ENCODE measurements at regions not wholly inside any gene's neighbourhood (a gene's known extent, or its start where the extent isn't known, plus 50 kb on each side); places are given as distances from the start of the nearest gene placed in this dataset.

DNA sequence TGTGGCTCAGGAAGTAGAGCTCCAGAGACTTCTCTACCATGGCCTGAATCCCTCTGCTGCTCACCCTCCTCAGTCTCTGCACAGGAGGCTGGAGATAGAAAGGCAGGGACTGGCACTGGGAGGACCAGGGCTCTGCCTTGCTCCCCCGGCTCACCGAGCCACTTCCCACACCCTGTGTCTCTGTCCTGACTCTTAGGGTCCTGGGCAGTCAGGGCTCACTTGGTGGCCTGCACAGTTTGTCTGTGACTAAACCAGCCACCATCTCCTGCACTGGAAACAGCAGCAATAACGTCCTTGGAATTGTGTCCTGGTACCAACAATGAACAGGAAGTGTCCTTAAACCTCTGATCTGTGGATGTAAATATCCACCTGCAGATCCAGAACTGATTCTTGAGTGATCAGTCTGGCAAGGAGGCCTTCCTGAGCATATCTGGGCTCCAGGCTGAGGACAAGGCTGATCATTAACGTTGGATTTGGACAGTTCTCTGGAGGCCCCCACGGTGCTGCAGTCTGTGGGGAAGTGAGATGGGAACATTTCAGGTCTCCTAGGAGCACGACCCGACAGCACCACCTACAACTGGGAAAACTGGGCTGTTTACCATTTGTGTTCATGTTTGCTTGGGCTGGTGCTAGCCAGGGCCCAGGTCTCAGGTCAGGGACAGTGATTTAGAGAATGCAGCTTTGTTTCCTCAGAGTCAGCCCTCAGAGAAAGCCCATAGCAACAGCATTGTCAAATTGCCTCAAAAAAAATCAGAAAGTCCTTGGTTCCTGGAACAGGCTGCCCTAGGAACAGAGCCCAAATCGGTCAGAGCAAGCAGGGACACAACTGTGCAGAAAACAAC, 82.5 kb downstream of the ZNF280B start:
- DNase-seq (no peak), FAIRE-seq (no peak)
- H3K36me3 ChIP-seq (ENCODE audit: control insufficient read depth in 3 of 3, insufficient read depth in 2 of 3, low read depth in 1 of 3, low read length in 3 of 3) = no peaks in the 10 kb centered on the region
- H3K27ac ChIP-seq (ENCODE audit: low read depth in 1 of 3, low read length in 2 of 3) = no peak overlapping the region
- no peak overlapping the region for H3K4me3 ChIP-seq (ENCODE audit: low read depth in 1 of 3, low read length in 3 of 3)
- no peaks in the 10 kb centered on the region for H3K4me1 ChIP-seq (ENCODE audit: control insufficient read depth in 3 of 3, insufficient read depth in 2 of 3, low read depth in 1 of 3, low read length in 2 of 3)
- H3K9me3 ChIP-seq (ENCODE audit: control insufficient read depth in 2 of 2, insufficient read depth in 1 of 2, low read depth in 1 of 2, low read length in 1 of 2) = no peaks in the 10 kb centered on the region
- 49 to 64% (median 51%) methylated on average over 8 of the region's 8 CpGs for WGBS, 3 donors
- H3K27me3 ChIP-seq (ENCODE audit: control insufficient read depth in 3 of 3, insufficient read depth in 3 of 3, low read length in 3 of 3) = peaks cover 0 to 15% (median 0%) of the 10 kb centered on the region in 3 donors

DNA sequence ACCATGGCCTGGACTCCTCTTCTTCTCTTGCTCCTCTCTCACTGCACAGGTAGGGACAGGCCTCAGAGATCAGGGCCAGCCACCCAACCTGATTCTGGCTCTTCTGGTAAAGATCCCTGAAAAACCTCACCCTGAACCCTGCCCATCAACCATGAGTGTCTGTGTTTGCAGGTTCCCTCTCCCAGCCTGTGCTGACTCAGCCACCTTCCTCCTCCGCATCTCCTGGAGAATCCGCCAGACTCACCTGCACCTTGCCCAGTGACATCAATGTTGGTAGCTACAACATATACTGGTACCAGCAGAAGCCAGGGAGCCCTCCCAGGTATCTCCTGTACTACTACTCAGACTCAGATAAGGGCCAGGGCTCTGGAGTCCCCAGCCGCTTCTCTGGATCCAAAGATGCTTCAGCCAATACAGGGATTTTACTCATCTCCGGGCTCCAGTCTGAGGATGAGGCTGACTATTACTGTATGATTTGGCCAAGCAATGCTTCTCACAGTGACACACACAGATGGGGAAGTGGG, 80.9 kb downstream of the ZNF280B start:
- H3K27ac ChIP-seq (ENCODE audit: low read depth in 1 of 3, low read length in 2 of 3) = no peak overlapping the region
- H3K4me1 ChIP-seq (ENCODE audit: control insufficient read depth in 3 of 3, insufficient read depth in 2 of 3, low read depth in 1 of 3, low read length in 2 of 3) = no peaks in the 10 kb centered on the region
- no peak for DNase-seq
- FAIRE-seq = no peak
- no peak overlapping the region for H3K4me3 ChIP-seq (ENCODE audit: low read depth in 1 of 3, low read length in 3 of 3)
- WGBS, 3 donors = 57 to 86% (median 60%) methylated on average over 4 of the region's 4 CpGs
- H3K9me3 ChIP-seq (ENCODE audit: control insufficient read depth in 2 of 2, insufficient read depth in 1 of 2, low read depth in 1 of 2, low read length in 1 of 2) = no peaks in the 10 kb centered on the region
- peaks cover 0 to 11% (median 0%) of the 10 kb centered on the region in 3 donors for H3K27me3 ChIP-seq (ENCODE audit: control insufficient read depth in 3 of 3, insufficient read depth in 3 of 3, low read length in 3 of 3)
- no peaks in the 10 kb centered on the region for H3K36me3 ChIP-seq (ENCODE audit: control insufficient read depth in 3 of 3, insufficient read depth in 2 of 3, low read depth in 1 of 3, low read length in 3 of 3)

DNA sequence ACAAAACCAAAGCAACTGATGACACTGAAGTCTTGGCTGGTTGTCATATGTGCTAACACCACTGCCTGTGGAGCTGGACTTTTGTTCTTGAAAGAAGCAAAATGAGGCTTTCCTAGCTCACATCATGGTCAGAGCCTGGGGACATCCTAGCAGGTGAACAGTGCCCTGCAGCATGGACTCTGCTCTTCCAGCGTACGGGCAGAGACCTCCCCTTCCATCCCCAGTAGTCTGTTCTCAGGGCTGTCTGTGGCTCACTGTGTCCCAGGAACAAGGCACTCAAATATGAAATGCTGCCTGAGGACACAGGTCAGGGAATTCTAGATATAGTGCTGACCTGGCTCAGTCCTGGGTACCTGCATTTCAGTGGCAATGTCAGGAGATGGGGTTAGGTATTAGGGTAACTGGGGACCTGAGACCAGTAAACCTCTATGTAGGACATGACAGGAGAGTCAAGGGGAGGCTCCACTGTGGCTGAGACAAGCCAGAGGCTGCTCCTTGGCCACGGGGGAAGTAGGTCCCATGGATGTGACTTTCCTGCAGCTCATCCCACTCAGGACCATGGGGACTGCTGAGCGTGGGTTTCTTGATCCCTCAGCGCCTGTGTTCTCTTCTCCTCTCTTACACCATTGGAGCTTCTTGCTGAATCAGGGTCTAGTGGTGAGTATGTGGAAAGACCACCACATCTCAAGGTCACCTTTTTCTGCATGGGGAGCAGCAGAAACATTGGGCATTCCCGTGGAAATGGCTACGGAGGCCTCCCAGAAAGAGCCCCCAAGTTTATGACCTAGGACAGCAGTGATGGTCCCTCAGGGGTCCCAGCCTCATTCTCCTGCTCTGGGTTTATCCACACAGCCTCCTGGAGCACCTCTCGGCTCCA, 80.1 kb downstream of the ZNF280B start:
- no peaks in the 10 kb centered on the region for H3K4me1 ChIP-seq (ENCODE audit: control insufficient read depth in 3 of 3, insufficient read depth in 2 of 3, low read depth in 1 of 3, low read length in 2 of 3)
- FAIRE-seq (no peak), DNase-seq (no peak)
- H3K4me3 ChIP-seq (ENCODE audit: low read depth in 1 of 3, low read length in 3 of 3) = no peak overlapping the region
- H3K27me3 ChIP-seq (ENCODE audit: control insufficient read depth in 3 of 3, insufficient read depth in 3 of 3, low read length in 3 of 3) = peaks cover 0 to 11% (median 0%) of the 10 kb centered on the region in 3 donors
- H3K27ac ChIP-seq (ENCODE audit: low read depth in 1 of 3, low read length in 2 of 3) = no peak overlapping the region
- no peaks in the 10 kb centered on the region for H3K36me3 ChIP-seq (ENCODE audit: control insufficient read depth in 3 of 3, insufficient read depth in 2 of 3, low read depth in 1 of 3, low read length in 3 of 3)
- no peaks in the 10 kb centered on the region for H3K9me3 ChIP-seq (ENCODE audit: control insufficient read depth in 2 of 2, insufficient read depth in 1 of 2, low read depth in 1 of 2, low read length in 1 of 2)
- WGBS, 3 donors = 74 to 76% (median 76%) methylated on average over 8 of the region's 8 CpGs

DNA sequence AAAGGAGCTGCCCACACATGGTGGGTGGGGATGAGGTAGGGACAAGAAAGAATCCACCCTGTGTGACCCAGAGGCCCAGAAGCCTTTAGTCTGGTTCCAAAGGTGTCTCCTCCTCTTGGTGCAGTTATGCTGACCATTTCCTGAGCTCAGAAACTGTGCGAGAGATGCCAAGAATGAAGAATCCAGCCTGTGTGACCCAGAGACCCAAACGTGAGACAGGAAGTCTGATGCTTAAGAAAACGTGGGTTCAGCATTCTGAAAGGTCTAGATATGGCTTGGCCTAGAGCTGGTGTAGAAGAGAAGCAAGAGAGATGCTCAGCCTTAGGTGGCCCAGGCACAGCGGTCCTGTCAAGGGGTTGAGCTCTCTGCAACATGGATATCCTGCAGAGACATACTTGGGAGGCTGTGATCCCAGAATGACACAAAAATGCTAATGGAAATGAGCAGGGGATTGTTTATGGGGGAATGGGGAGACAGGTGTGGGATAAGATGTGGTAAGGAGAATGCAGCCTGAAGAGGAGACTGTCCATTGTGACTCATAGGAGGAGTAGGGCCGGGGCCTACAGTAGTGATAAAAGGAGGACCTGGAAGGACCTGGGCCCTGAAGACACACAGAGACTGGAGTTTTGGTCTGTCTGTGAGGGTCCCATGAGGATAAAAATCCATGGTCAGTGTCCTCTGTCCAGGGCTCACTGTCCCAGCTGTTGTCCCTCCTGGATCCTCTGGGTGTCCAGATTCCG, 79.0 kb downstream of the ZNF280B start:
- H3K36me3 ChIP-seq (ENCODE audit: control insufficient read depth in 3 of 3, insufficient read depth in 2 of 3, low read depth in 1 of 3, low read length in 3 of 3) = no peaks in the 10 kb centered on the region
- 56 to 60% (median 57%) methylated on average over 6 of the region's 6 CpGs for WGBS, 3 donors
- H3K4me1 ChIP-seq (ENCODE audit: control insufficient read depth in 3 of 3, insufficient read depth in 2 of 3, low read depth in 1 of 3, low read length in 2 of 3) = no peaks in the 10 kb centered on the region
- H3K27me3 ChIP-seq (ENCODE audit: control insufficient read depth in 3 of 3, insufficient read depth in 3 of 3, low read length in 3 of 3) = peaks cover 0 to 11% (median 0%) of the 10 kb centered on the region in 3 donors
- no peaks in the 10 kb centered on the region for H3K9me3 ChIP-seq (ENCODE audit: control insufficient read depth in 2 of 2, insufficient read depth in 1 of 2, low read depth in 1 of 2, low read length in 1 of 2)
- FAIRE-seq (no peak), DNase-seq (no peak)
- no peak overlapping the region for H3K27ac ChIP-seq (ENCODE audit: low read depth in 1 of 3, low read length in 2 of 3)
- H3K4me3 ChIP-seq (ENCODE audit: low read depth in 1 of 3, low read length in 3 of 3) = no peak overlapping the region

DNA sequence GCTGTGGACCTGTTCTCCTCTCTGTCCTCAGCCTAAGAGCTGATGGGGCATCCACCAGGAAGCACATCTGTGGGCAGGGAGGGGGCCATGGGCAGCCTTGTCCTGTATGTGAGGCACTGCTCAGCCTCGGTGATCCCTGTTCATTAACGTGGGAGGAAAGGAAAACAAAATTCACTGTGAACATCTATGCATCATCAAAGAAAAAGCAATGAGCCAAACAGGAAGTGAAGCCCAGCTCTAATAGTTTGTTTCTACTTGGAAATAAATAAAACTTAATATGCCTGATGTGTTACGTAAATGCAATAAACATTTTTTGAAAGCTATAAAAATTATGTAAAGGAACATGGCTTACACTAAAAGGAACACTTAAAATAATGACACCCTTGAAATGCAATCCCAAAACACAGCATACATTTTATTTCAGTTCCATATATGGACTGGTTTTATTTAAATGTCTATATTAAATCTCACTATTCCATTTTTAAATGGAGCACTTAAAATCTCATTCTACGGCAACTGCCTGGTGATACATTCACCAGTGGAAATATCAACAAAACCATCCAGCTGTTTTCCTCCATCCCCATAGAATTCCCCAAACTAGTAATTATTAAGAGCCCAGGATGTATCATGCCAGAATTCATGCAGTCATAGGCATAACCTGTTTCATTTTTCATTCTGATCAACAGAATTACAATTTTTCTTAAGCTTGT, 78.3 kb downstream of the ZNF280B start:
- H3K36me3 ChIP-seq (ENCODE audit: control insufficient read depth in 3 of 3, insufficient read depth in 2 of 3, low read depth in 1 of 3, low read length in 3 of 3) = no peaks in the 10 kb centered on the region
- H3K27me3 ChIP-seq (ENCODE audit: control insufficient read depth in 3 of 3, insufficient read depth in 3 of 3, low read length in 3 of 3) = peaks cover 0 to 11% (median 0%) of the 10 kb centered on the region in 3 donors
- DNase-seq (no peak), FAIRE-seq (no peak)
- 53 to 54% (median 53%) methylated on average over 4 of the region's 4 CpGs for WGBS, 3 donors
- H3K4me3 ChIP-seq (ENCODE audit: low read depth in 1 of 3, low read length in 3 of 3) = no peak overlapping the region
- no peaks in the 10 kb centered on the region for H3K9me3 ChIP-seq (ENCODE audit: control insufficient read depth in 2 of 2, insufficient read depth in 1 of 2, low read depth in 1 of 2, low read length in 1 of 2)
- H3K4me1 ChIP-seq (ENCODE audit: control insufficient read depth in 3 of 3, insufficient read depth in 2 of 3, low read depth in 1 of 3, low read length in 2 of 3) = no peaks in the 10 kb centered on the region
- H3K27ac ChIP-seq (ENCODE audit: low read depth in 1 of 3, low read length in 2 of 3) = no peak overlapping the region

DNA sequence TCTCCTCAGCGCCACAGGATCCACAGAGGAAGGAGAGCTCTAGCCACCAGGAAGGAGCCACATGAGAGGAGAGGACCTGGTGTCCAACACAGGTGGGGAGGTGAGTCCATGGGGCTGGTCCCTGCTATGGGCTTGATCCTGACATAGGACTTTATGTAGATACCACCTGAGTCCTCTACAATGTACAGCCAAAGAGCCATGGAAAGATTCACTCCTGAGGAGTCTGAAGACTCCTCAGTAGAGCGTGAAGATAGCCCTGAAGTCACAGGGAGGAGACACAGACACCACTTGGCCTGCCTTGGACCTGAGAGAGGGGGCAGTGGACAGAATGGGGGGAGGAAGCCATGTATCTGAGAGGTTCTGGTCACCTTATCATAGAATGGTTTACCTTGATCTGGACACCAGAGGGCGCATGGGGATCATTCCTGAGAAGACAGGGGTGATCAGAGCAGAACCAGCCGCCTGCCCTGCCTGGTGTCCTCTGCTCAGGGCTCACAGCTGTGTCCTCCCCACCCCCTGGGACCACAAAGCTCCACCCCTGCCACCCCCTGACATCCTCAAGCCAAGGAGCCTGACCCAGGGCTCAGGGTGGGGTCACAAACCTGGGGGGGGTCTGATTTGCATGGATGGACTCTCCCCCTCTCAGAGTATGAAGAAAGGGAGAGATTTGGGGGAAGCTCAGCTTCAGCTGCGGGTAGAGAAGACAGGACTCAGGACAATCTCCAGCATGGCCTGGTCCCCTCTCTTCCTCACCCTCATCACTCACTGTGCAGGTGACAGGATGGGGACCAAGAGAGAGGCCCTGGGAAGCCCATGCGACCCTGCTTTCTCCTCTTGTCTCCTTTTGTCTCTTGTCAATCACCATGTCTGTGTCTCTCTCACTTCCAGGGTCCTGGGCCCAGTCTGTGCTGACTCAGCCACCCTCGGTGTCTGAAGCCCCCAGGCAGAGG, 77.0 kb downstream of the ZNF280B start:
- WGBS, 3 donors = 25 to 49% (median 43%) methylated on average over 6 to 7 of the region's 7 CpGs
- Histone ChIP-seq H3K27me3 (ENCODE audit: control insufficient read depth in 3 of 3, insufficient read depth in 3 of 3, low read length in 3 of 3) (peaks cover 0 to 6% (median 0%) of the 10 kb centered on the region in 3 donors), H3K4me1 (ENCODE audit: control insufficient read depth in 3 of 3, insufficient read depth in 2 of 3, low read depth in 1 of 3, low read length in 2 of 3) (no peaks in the 10 kb centered on the region), H3K9me3 (ENCODE audit: control insufficient read depth in 2 of 2, insufficient read depth in 1 of 2, low read depth in 1 of 2, low read length in 1 of 2) (no peaks in the 10 kb centered on the region), H3K4me3 (ENCODE audit: low read depth in 1 of 3, low read length in 3 of 3) (no peak overlapping the region), H3K36me3 (ENCODE audit: control insufficient read depth in 3 of 3, insufficient read depth in 2 of 3, low read depth in 1 of 3, low read length in 3 of 3) (no peaks in the 10 kb centered on the region), H3K27ac (ENCODE audit: low read depth in 1 of 3, low read length in 2 of 3) (no peak overlapping the region)
- DNase-seq = peak; percentile 55 to 65
- FAIRE-seq = no peak

DNA sequence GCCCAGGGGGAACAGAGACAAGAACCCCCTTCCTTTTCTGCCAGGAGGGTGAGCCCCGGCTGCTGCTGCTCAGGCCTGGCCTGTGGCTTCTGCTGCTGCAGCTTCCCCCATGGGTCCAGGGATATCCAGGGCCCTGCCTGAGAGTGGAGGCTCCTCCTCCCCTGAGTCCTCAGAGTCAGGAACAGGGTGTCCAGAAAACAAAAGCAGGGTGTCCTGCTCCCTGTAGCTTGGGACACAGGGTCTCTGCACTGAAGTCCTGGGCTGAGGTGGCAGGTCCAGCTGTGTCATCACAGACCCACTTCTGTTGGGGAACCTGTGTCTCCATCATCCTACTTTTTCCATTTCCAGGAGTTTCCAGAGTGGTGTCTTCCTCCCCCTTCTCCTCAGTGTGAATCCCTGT, 76.1 kb downstream of the ZNF280B start:
- Histone ChIP-seq H3K27ac (ENCODE audit: low read depth in 1 of 3, low read length in 2 of 3) (no peak overlapping the region), H3K9me3 (ENCODE audit: control insufficient read depth in 2 of 2, insufficient read depth in 1 of 2, low read depth in 1 of 2, low read length in 1 of 2) (no peaks in the 10 kb centered on the region), H3K27me3 (ENCODE audit: control insufficient read depth in 3 of 3, insufficient read depth in 3 of 3, low read length in 3 of 3) (peaks cover 0 to 6% (median 0%) of the 10 kb centered on the region in 3 donors), H3K4me1 (ENCODE audit: control insufficient read depth in 3 of 3, insufficient read depth in 2 of 3, low read depth in 1 of 3, low read length in 2 of 3) (no peaks in the 10 kb centered on the region), H3K4me3 (ENCODE audit: low read depth in 1 of 3, low read length in 3 of 3) (no peak overlapping the region), H3K36me3 (ENCODE audit: control insufficient read depth in 3 of 3, insufficient read depth in 2 of 3, low read depth in 1 of 3, low read length in 3 of 3) (no peaks in the 10 kb centered on the region)
- no peak for FAIRE-seq
- whole genome bisulfite sequencing, 3 donors = 50 to 75% (median 67%) methylated on average over 1 of the region's 1 CpG
- no peak for DNase-seq

Measured in small intestine (tissue), 7 donors.